Spleen (tissue), 11 donors: ENCODE measurements at regions not wholly inside any gene's neighbourhood (a gene's known extent, or its start where the extent isn't known, plus 50 kb on each side); places are given as distances from the start of the nearest gene placed in this dataset.

Source experiments
- DNase-seq: peaks from one replicate; pipeline ENCODE4 v3.0.0-alpha.2; 2020
- H3K27ac ChIP-seq, 8 donors: fragments of 200-600 bp; sonication (generic) in 7 of 8; 1 replicate in 4 of 8; 2 replicates in 4 of 8; pipeline versions ENCODE4 v1.5.0 to v1.8.0; 2016 to 2021; ENCODE audit warnings: inconsistent platforms in 4 of 8, mild to moderate bottlenecking in 4 of 8, moderate library complexity in 1 of 8
- H3K27me3 ChIP-seq, 7 donors: fragments of 200-600 bp; sonication (generic) in 6 of 7; replicated peaks in 1 of 7; 1 replicate in 4 of 7; 2 replicates in 3 of 7; pipeline versions ENCODE4 v1.5.0 to v1.8.0; 2016 to 2021; ENCODE audit warnings: inconsistent platforms in 3 of 7, mild to moderate bottlenecking in 1 of 7
- H3K36me3 ChIP-seq, 6 donors: fragments of 200-600 bp; sonication (generic) in 5 of 6; 1 replicate in 4 of 6; 2 replicates in 2 of 6; pipeline versions ENCODE4 v1.5.0 to v1.8.0; 2016 to 2021; ENCODE audit warnings: inconsistent platforms in 2 of 6
- H3K4me1 ChIP-seq, 6 donors: fragments of 200-600 bp; sonication (generic) in 5 of 6; 1 replicate in 3 of 6; 2 replicates in 3 of 6; pipeline versions ENCODE4 v1.5.0 to v1.8.0; 2016 to 2021; ENCODE audit warnings: inconsistent platforms in 3 of 6
- H3K4me3 ChIP-seq, 8 donors: fragments of 200-600 bp; sonication (generic) in 7 of 8; 1 replicate in 4 of 8; 2 replicates in 4 of 8; pipeline versions ENCODE4 v1.5.0 to v1.8.0; 2016 to 2021; ENCODE audit warnings: inconsistent platforms in 4 of 8, mild to moderate bottlenecking in 4 of 8, moderate library complexity in 2 of 8
- H3K9me3 ChIP-seq, 8 donors: fragments of 200-600 bp; sonication (generic) in 7 of 8; 1 replicate in 4 of 8; 2 replicates in 4 of 8; pipeline versions ENCODE4 v1.5.0 to v1.8.0; 2016 to 2021; ENCODE audit warnings: inconsistent platforms in 4 of 8
- CTCF ChIP-seq, 11 experiments: fragments of 200-600 bp in 7 of 11; fragments of 450-650 bp in 4 of 11; sonication (generic) in 4 of 11; IDR thresholded peaks in 8 of 11; conservative IDR thresholded peaks in 3 of 11; 1 replicate in 7 of 11; 2 replicates in 4 of 11; pipeline versions ENCODE4 v1.4.0 to v1.8.0; 2016 to 2021; ENCODE audit warnings: antibody characterized with exemption in 11 of 11, inconsistent platforms in 4 of 11, mild to moderate bottlenecking in 1 of 11
- POLR2A ChIP-seq, 3 donors: fragments of 450-650 bp; IDR thresholded peaks; one replicate each; pipeline ENCODE4 v1.5.1; 2017; ENCODE audit warnings: antibody characterized with exemption in 3 of 3, mild to moderate bottlenecking in 1 of 3
- POLR2AphosphoS5 ChIP-seq, 3 donors: sonication (generic); formaldehyde crosslinking; IDR thresholded peaks; one replicate each; pipeline ENCODE4 v1.5.1; 2017; ENCODE audit warnings: antibody characterized with exemption in 3 of 3
- WGBS, 5 donors: extraction: QIAGEN DNeasy Blood & Tissue Kit in 3 of 5; methylation state at CpG; one replicate each; pipeline versions ENCODE4 v1.1.5 to v1.1.7; 2013 to 2018; 5-methylcytosine and 5-hydroxymethylcytosine counted together
- intact Hi-C: fragments of 100-400 bp; cut with DNase I; formaldehyde crosslinking; loops from one replicate; pipeline ENCODE4 v1.15.0; 2023; ENCODE audit warnings: low total_unique reads
- donor health status: healthy with polysubstance abuse.
- donor health status: DM: no; HTN: no; CAD: no; lungs with moderate emphysema.
- donor health status: DM: no; HTN: no; CAD: no.
- donor health status: Bipolar disorder and iron deficiency.
- donor health status: healthy.
- donor health status: DM: no; HTN: no; CAD: no.
- donor health status: DM: yes; HTN: yes; CAD: no.

- Histone ChIP-seq H3K4me3 (no peak overlapping the region), H3K36me3 (no peaks in the 10 kb centered on the region), H3K4me1 (no peaks in the 10 kb centered on the region), H3K9me3 (no peaks in the 10 kb centered on the region), H3K27ac (no peak overlapping the region), H3K27me3 (peaks cover 0 to 3% (median 0%) of the 10 kb centered on the region in 7 donors)
- no peak for DNase-seq
- WGBS, 5 donors: 30 to 51% (median 41%) methylated on average over 4 of the region's 4 CpGs
- intact Hi-C loops: no loop called here
- TF ChIP-seq POLR2A (IDR thresholded peaks at IDR 0.05) (no peak), POLR2AphosphoS5 (IDR thresholded peaks at IDR 0.05) (no peak), CTCF (IDR thresholded peaks at IDR 0.05 in 8 of 11, conservative IDR thresholded peaks at IDR 0.05 in 3 of 11) (no peak)
Observed at GRCh38 chr9:19620326-19620725, 168.5 kb downstream of the SLC24A2 start.

- Histone ChIP-seq H3K4me3 (no peak overlapping the region), H3K4me1 (no peaks in the 10 kb centered on the region), H3K9me3 (no peaks in the 10 kb centered on the region), H3K27me3 (peaks cover 0 to 3% (median 0%) of the 10 kb centered on the region in 7 donors), H3K36me3 (no peaks in the 10 kb centered on the region), H3K27ac (no peak overlapping the region)
- WGBS, 5 donors: 66 to 80% (median 78%) methylated on average over 7 of the region's 7 CpGs
- no peak for TF ChIP-seq POLR2AphosphoS5 (IDR thresholded peaks at IDR 0.05)
- no peak for TF ChIP-seq CTCF (IDR thresholded peaks at IDR 0.05 in 8 of 11, conservative IDR thresholded peaks at IDR 0.05 in 3 of 11)
- TF ChIP-seq POLR2A (IDR thresholded peaks at IDR 0.05): no peak
- no peak for DNase-seq
- intact Hi-C loops: no loop called here
Observed at GRCh38 chr9:19619221-19619620, 169.6 kb downstream of the SLC24A2 start.

- no peaks in the 10 kb centered on the region for H3K9me3 ChIP-seq
- DNase-seq: no peak
- intact Hi-C loops: no loop called here
- WGBS, 5 donors: 44 to 78% (median 75%) methylated on average over 2 of the region's 2 CpGs
- no peaks in the 10 kb centered on the region for H3K36me3 ChIP-seq
- H3K4me3 ChIP-seq: no peak overlapping the region
- no peak for TF ChIP-seq POLR2A (IDR thresholded peaks at IDR 0.05)
- TF ChIP-seq CTCF (IDR thresholded peaks at IDR 0.05 in 8 of 11, conservative IDR thresholded peaks at IDR 0.05 in 3 of 11): no peak
- no peak for TF ChIP-seq POLR2AphosphoS5 (IDR thresholded peaks at IDR 0.05)
- peaks cover 0 to 3% (median 0%) of the 10 kb centered on the region in 7 donors for H3K27me3 ChIP-seq
- H3K27ac ChIP-seq: no peak overlapping the region
- H3K4me1 ChIP-seq: no peaks in the 10 kb centered on the region
Observed at GRCh38 chr9:19618816-19619215, 170.0 kb downstream of the SLC24A2 start.

GRCh38 chr9:19615036-19615624 is 173.7 kb downstream of the SLC24A2 start:
- Histone ChIP-seq H3K4me1 (no peaks in the 10 kb centered on the region), H3K9me3 (no peaks in the 10 kb centered on the region), H3K27me3 (no peaks in the 10 kb centered on the region), H3K4me3 (no peak overlapping the region), H3K27ac (no peak overlapping the region), H3K36me3 (no peaks in the 10 kb centered on the region)
- WGBS, 5 donors: 82 to 90% (median 86%) methylated on average over 6 of the region's 6 CpGs
- intact Hi-C loops: no loop called here
- TF ChIP-seq CTCF (IDR thresholded peaks at IDR 0.05 in 8 of 11, conservative IDR thresholded peaks at IDR 0.05 in 3 of 11) (no peak), POLR2AphosphoS5 (IDR thresholded peaks at IDR 0.05) (no peak)
- no peak for DNase-seq
